ENCODE measurements at regions not wholly inside any gene's neighbourhood (a gene's known extent, or its start where the extent isn't known, plus 50 kb on each side); places are given as distances from the start of the nearest gene placed in this dataset.
A peak's percentile ranks its signal among the peaks of the same experiment; 100 is the strongest.

DNA sequence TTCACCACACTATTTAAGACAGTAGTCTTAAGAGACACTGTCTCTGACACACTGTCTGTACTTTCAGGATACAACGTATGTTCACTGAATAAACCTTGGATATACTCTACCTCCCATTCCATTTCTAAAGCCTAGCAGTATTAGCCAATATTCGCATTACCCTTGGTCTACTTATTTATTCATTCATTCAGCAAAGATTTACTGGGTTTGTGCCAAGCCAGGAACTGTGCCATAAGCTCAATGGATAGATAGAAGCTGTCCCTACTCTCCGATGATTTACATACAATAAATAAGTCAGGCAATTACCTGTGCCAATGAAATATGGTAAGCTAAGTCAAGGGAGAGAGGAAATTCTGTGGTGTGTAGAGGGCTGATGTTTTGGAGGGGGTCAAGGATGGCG, 195.2 kb upstream of the RAB4A start:
- no peak for DNase-seq
- Histone ChIP-seq H3K4me3 (no peak overlapping the region), H3K36me3 (no peaks in the 10 kb centered on the region), H3K27ac (no peak overlapping the region), H3K9me3 (no peaks in the 10 kb centered on the region), H3K4me1 (peaks cover 0 to 11% (median 8%) of the 10 kb centered on the region in 4 donors), H3K27me3 (no peaks in the 10 kb centered on the region)
- intact Hi-C loops (cut with DNase I; ENCODE audit: low total_unique reads) = no loop called here
- no peak for TF ChIP-seq CTCF (IDR thresholded peaks at IDR 0.05)

- H3K4me1 ChIP-seq = peaks cover 0 to 6% (median 3%) of the 10 kb centered on the region in 4 donors
- H3K9me3 ChIP-seq = no peaks in the 10 kb centered on the region
- no peaks in the 10 kb centered on the region for H3K36me3 ChIP-seq
- no peak overlapping the region for H3K4me3 ChIP-seq
- no peak for TF ChIP-seq CTCF (IDR thresholded peaks at IDR 0.05)
- H3K27me3 ChIP-seq = no peaks in the 10 kb centered on the region
- no peak overlapping the region for H3K27ac ChIP-seq
- DNase-seq = no peak
- intact Hi-C loops (cut with DNase I; ENCODE audit: low total_unique reads) = no loop called here
Measured at GRCh38 chr1:229076195-229076594, 194.7 kb upstream of the RAB4A start.

DNA sequence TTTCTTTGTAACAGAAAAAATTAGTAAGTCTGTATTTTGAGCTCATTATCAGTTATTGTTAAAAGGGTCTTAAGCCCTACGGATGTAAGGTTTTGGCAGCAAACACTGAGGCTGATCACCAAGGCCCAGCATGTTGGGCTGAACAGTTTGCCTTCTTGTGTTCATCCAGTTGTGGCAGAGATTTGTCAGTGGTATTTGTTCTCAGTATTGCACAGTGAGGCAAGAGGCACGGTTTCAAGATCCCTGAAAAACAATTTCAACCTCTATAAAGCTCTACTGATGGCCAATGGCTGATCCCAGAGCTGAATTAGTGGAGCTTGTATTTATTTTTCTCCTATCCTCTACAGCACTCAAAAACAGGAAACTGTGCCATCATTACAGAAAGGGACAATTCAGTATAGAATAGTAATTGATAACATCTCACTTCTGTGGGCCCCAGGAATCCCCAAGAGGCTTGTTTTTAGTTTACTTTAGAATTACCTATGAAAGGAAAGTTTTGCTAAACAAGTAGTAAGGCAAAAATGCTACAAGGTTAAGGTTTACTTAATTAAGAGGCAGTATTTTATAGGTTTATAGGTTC, 191.8 kb upstream of the RAB4A start:
- DNase-seq = no peak
- intact Hi-C loops (cut with DNase I; ENCODE audit: low total_unique reads) = no loop called here
- H3K27me3 ChIP-seq = no peaks in the 10 kb centered on the region

GRCh38 chr1:229080361-229080760, 190.6 kb upstream of the RAB4A start:
- no peaks in the 10 kb centered on the region for H3K27me3 ChIP-seq
- peaks cover 0 to 23% (median 0%) of the 10 kb centered on the region in 3 donors for H3K9me3 ChIP-seq
- H3K4me1 ChIP-seq = peaks cover 0 to 19% (median 3%) of the 10 kb centered on the region in 4 donors
- no peak overlapping the region for H3K27ac ChIP-seq
- H3K36me3 ChIP-seq = no peaks in the 10 kb centered on the region
- TF ChIP-seq CTCF (IDR thresholded peaks at IDR 0.05) = no peak
- no peak overlapping the region for H3K4me3 ChIP-seq
- no peak for DNase-seq
- intact Hi-C loops (cut with DNase I; ENCODE audit: low total_unique reads) = no loop called here

More for the DNA sequence above, 191.8 kb upstream of the RAB4A start:
- Histone ChIP-seq H3K9me3 (peaks cover 0 to 23% (median 0%) of the 10 kb centered on the region in 3 donors), H3K4me1 (peaks cover 0 to 7% (median 0%) of the 10 kb centered on the region in 4 donors), H3K36me3 (no peaks in the 10 kb centered on the region), H3K4me3 (no peak overlapping the region), H3K27ac (no peak overlapping the region)
- TF ChIP-seq CTCF (IDR thresholded peaks at IDR 0.05) = no peak

DNA sequence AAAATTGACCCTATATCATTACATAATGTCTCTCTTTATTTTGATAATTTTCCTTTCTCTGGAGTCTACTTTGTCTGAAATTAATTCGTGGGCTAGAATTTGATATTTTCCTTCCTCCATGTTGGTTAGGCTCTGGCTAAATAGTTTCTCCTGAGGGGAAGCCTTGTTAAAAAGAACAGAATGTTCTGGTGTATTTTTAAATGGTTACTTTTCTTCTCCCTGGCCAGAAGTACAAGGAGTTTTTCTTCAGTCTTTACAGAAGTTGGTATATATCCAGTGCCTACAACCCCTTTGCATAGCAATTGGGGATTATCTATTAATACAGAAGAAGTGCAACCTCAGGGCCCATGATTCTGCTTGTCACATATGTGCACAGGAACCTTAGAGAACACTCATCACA, 185.6 kb upstream of the RAB4A start:
- intact Hi-C loops (cut with DNase I; ENCODE audit: low total_unique reads) = no loop called here
- TF ChIP-seq CTCF (IDR thresholded peaks at IDR 0.05) = no peak
- H3K4me3 ChIP-seq = no peak overlapping the region
- H3K27me3 ChIP-seq = no peaks in the 10 kb centered on the region
- peaks cover 0 to 67% (median 32%) of the 10 kb centered on the region in 4 donors for H3K4me1 ChIP-seq
- no peaks in the 10 kb centered on the region for H3K36me3 ChIP-seq
- peak overlapping the region; percentile 74 to 78 for H3K27ac ChIP-seq
- no peak for DNase-seq
- H3K9me3 ChIP-seq = peaks cover 0 to 23% (median 0%) of the 10 kb centered on the region in 3 donors

Data from tibial artery (tissue), 4 donors.